GDM1 (cell line): ENCODE measurements at regions not wholly inside any gene's neighbourhood (a gene's known extent, or its start where the extent isn't known, plus 50 kb on each side); places are given as distances from the start of the nearest gene placed in this dataset.

Source experiments
- DNase-seq: peaks from one replicate; lab custom pipeline; 2025; lab: John Stamatoyannopoulos, UW

DNA sequence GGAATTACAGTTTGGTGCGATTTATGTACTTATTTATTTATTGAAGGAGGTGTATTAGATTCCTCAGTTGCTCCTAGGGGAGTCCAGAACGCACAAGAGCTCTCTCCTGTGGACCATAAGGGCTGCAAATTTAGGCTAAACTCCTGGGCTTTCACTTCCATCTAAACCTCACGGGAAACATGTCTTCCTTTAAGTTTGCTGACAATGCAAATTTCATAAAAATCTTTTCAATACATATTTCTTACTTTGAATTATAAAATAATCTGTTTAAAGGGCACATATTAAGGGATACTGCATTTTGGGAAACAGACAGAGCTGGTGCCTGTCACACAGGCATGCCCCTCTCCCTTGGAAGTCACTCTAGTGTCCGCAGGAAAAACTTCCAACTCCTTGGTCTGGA lies 438.0 kb upstream of the CPEB2 start:
- no peak for DNase-seq

DNA sequence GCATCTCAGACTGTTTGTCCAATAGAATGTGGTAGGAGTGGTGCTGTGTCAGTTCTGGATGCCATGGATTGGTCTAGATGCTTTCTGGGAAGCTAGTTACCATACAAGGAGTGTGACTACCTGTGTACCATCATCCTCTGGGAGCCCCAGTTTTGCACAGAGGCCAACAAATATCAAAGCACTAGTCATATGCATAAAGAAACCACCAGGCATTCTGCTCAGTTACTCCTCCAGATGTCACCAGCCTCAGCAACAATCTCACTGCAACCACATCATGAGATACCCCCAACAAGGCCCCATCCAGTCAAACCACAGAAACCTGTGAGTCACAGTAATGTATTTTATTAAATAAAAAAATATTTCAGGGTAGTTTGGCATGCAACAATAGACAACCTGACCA lies 435.8 kb upstream of the CPEB2 start:
- DNase-seq, result no peak

DNA sequence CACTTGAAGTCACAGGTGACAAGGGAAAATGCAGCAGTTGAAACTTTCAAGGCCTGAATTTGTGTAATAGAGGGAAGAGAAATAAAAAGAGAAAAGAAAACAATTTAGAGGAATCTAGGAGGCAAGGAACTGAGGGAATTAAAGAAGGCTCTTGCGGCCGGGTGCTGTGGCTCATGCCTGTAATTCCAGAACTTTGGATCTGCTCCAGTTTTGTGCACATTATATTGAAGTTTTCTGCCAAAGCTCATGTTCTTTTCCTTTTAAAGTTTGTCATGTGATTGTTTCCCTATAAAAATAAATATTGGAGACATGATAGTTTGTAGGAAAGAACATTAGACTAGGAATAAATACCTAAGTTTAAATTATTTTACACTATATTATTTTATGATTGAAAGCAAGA lies 433.9 kb upstream of the CPEB2 start:
- DNase-seq, result no peak

DNA sequence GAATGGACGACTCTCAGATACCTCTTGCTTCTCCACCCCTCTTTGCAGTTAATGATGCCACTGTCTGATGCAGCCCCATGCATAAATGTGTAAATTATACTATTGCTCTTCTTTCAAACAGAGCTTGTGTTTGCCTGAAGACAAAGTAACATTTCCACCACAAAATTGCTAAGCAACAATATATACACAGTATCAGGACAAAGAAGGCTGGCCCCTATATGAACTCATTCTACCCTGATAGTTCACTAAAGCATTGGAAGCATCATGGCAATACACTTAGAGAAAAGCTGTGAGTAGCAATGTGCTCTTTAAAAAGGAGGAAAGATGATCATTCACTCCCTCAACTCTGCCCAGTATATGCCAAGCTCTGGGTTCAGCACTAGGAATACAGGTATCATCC lies 427.0 kb upstream of the CPEB2 start:
- no peak for DNase-seq

DNA sequence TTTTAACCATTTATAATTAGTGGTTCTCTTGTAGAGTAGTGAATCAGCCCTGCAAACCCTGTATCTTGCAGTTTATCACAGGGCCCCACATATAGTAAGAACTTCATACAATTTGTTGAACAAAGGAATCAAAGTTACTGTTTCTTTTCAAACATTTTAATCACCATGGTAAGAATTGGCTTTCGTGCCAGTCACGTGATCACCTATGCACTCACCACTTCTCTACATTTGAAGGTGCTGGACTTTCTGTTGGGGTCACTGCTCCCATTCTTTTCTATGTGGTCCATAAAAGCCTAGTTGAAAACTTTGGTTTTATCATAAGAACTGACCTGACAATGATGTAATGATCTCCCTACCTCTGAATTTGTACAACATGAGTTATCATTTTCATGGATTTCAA lies 426.4 kb upstream of the CPEB2 start:
- no peak for DNase-seq

DNA sequence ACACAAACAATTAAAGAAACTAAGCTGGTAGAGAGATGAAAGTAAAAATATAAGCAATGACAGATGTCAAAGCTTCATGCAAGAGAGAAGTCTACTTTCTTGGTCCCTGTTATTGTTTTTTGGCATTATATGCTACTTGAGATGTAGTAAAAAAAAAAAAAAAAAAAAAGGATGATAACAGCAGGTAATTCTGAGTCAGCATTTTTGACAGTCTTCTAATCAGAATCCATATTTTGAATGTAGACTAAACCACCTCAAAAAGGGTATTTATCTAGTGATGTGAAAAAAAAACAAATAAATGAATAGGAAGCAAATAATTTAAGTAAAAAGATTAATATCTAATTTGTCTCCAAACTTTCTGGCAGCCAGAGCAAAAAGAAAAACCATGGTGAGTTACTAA lies 422.2 kb upstream of the CPEB2 start:
- DNase-seq, result no peak

DNA sequence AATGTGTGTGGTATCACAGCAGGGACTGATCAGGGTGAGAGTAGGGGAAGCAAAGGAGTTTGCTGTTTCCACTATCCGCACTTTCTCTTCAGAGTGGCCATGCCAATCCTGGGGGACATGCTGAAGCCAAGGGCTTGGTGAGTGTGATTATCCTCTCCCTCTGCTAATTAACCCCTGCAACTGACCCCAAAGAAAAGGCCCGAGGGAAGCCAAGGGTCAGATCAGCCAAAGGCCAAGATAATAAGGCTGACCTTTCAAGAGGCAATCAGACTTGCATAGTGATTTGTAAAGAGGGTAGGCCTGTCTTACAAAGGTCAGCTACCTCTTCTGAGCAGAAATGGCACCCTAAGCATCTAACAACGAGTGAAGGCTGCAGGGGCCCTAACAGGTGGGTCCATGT lies 420.5 kb upstream of the CPEB2 start:
- no peak for DNase-seq

DNA sequence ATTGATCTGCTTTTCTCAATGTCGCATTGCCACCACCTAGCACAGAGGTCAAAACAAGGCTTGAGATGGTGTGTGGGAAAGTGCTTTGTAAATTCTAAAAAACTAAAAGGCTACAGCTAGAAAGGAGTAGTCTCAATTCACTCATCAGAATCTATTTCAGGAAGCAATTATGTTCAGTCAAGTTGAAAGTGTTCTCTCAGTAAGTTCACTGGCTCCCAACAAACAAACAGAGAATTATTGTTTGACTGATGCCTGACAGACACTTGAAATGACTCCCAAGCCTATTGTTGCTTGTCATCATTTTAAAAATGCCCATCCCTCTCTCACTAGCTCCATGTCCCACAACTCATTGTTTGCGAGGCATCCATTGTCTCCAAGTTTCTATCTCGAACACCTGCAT lies 419.6 kb upstream of the CPEB2 start:
- no peak for DNase-seq

DNA sequence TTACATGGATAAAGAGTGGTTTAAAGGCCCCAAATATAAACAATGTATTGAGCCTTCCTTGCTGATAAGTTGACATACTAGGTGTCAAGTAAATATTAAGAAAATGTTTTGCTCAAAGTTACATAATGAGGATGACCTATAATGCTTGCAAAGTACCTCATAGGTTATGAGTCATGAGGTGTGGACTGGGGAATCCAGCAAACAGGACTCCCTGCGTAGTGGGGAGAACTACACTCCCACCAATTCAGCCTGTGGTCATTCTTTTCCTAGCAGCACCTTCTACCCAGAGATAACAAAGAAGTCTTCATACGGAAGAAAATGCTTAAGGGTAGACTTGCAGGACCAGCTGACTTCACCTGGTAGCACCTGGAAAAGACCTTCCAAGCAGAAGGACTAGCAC lies 418.9 kb upstream of the CPEB2 start:
- no peak for DNase-seq

DNA sequence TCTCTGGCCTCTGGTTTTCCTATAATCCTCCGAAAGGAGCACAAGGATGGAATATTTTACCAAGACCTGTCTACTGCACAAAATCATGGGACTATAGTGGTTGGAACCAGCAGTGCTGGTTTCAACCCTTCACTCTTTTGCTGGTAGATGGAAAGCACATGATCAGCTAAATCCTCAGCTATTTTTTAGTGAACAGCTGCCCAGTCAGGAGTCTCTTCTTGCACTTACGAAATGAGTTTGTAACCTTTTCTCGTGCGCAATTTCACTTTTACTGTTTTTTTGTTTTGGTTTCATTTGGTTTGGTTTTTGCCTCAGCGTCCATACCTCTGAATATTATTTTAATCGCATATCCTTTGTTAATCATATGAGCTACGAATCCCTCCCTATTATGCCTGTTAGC lies 418.5 kb upstream of the CPEB2 start:
- DNase-seq, result no peak

DNA sequence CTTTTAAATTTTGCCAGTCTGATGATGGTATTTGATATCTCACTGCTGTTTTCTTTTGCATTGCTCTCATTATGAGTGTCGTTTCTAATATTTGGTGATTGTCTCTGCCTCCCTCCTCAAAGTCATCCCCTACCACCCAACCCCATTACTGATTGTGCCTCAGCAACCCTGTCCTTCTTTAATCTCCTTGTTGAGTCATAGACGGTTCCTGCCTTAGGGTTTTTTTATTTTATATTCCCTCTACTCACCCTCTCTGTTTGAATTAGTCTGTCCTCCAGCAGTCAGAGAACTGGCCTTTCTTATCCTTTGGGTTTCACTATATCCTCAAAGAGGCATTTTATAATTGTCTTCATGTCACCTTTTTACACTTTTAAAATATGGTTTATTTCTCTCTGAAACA lies 409.3 kb upstream of the CPEB2 start:
- DNase-seq, result no peak

DNA sequence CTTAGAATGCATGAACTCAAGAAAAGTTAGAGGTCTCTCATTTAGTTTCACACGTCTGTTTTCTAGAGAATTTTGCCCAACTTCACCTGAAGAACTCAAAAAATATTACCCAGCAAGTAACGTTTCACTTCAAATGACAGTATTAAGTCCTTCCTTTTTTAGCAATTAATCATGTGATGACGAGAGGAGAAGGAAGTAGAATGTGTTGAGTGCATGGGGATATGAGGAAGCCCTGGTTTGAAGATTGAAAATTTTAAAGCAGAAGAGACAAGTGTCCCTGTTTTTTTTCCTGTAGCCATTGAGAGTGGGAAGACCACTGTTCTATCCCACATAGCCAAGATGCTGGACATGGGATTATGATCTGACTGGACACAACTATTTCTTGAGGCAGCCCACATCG lies 406.3 kb upstream of the CPEB2 start:
- DNase-seq, result no peak

DNA sequence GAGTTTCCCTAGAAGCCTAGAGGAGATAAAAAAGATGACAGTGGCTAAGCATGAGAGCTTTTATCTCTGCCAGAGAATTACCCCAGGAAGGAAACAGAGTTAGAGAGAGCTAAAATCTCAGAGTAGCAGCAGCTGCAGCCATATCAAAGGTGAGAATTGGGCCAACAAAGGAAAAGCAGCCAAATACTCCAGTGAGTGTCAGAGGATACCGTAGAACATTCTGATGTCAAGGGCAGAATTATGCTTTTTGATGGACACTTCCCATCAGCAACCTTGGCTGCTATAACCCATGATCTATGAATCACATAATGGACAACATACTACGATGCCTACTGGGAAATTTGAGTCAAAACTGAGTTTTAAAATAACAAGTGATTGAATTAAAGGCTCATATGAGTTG lies 405.8 kb upstream of the CPEB2 start:
- DNase-seq, result no peak

DNA sequence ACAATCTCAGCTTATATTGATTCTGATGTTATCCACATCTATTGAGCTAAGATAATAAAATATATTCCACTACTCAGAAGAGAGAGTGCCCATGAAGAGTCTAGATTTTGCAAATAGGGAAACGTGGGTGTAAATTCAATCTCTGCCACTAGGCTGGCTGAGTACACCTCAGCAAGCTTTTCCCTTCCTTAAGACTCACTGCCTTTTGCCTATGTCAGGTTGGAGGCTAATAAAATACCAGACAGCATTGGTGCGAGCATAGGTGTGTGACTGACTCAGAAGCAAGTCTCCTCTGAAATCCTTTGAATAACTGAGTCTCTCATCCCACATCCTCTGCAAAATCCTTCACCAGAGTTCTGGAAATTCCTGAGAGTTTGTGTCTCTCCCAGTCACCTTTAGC lies 405.4 kb upstream of the CPEB2 start:
- no peak for DNase-seq

DNA sequence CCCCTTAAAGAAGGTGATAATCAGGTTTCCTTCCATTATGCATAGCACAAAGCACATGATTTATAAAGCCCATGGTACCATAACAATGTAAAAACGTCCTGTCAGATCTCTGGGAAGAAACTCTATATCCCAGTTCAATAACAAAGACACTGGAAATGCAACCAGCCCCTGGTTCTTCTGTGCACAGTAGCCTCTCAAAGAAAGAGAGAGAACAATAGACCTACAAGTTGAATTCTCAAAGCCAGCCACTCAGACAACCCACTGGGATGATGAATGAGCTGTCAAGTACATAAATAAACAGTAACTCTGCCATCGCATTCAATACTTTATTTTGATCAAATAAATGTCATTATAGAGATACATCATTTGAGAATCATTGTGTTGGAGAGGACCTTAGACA lies 400.1 kb upstream of the CPEB2 start:
- DNase-seq, result no peak

DNA sequence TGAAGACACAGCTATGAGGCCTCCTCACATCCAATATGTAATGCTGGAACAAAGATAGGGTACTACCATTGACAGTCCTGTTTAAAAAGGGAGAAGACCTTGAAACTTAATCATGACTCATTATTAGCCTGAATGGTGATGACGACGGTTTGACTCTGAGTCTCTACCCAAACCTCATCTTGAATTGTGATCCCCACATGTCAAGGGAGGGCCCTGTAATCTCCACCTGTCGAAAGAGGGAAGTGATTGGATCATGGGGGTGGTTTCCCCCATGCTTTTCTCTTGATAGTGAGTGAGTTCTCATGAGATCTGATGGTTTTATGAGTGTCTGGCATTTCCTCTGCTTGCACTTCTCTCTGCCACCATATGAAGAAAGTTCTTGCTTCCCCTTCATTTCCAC lies 395.3 kb upstream of the CPEB2 start:
- DNase-seq, result no peak

DNA sequence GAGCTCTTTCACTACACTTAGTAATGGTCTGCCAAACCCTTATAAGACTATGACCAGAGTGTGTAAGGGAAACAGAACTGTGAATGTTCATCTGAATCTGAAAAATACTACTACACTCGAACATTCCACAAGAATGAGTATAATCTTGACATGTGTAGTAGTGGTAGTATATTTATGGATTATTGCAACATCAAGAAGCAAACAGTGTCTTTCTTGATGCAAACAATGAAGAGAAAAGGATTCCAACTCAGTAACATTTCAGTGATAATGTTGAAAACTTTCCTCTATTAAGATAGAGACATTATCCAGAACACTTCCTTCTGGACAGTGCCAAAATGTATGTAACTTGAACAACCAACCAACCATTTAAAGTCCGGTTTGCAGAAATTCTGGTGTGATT lies 394.7 kb upstream of the CPEB2 start:
- no peak for DNase-seq

DNA sequence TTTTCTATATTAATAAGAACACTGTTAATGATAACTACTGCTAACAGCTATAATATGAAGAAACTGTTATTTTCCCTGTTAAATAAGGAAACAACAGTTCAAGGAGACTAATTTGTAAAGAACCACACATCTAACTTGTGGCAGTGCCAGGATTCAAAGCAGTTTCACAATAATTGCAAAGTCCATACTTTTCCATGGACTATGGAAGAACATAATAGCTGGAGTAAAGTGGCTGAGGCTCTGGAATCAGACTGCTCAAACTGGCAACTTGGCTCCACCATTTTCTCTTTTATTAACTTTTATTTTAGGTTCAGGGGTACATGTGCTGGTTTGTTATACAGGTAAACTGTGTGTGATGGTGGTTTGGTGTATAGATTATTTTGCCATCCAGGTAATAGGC lies 393.7 kb upstream of the CPEB2 start:
- no peak for DNase-seq

DNA sequence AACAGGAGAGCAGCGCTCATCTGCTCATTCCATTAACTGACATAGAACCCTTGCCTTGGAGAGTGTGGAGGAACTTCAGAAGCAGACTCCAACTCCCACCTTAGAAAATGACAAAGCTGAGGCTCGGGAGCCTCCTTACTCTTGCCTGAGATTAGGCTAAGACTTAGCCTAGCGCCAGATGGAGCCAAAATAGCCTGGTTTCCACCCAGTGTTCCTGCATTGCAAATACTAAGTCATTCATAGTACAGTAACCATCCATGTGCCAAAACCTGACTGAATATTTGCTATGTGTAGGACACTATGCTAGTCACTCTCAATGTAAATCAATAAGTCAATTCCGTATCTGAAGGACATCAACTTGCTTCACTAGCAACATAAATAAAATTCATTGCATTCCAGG lies 387.4 kb upstream of the CPEB2 start:
- no peak for DNase-seq

DNA sequence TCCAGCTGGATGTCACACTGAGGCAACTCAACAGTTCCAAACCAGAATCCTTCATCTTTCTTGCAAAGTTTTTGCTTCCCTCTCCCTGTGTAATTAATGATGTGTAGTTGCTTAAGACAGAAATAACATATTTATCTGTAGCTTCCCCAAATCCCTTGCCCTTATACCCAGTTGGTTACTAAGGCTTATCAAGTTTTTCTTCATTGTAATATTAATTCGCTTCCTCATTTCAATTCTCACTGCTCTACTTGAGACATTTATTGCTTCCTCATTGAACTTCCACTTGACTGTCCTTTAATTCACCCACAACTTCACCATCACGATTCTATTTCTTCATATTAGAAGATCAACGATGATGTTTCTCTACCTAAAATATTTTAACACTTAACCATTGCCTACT lies 386.6 kb upstream of the CPEB2 start:
- DNase-seq, result no peak

DNA sequence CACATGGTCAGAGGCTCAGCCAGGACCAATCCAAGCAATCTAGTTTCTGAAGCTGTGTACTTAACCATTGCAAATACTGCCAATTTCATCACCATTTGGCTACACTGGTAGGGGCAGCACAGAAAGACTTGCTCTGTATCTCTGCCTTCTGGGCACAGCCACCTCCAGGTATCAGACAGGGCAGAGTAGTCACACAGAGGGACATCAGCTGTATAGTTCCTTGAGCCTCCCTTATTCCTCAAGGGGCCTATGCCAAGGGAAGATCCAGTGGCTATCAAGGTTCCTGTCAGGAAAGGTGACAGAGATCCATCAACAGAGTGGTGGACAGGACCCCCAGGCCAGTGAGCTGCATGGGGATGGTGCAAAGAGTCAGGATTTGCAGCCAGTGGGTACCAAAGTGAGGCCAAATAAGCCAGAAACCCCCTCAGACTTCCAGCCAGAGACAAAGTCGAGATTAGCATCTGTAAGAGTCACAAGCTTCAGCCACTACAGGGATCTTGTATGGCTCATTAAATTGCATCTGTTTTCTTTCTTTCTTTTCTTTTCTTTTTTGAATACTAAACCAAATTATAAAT lies 381.6 kb upstream of the CPEB2 start:
- DNase-seq, result no peak

DNA sequence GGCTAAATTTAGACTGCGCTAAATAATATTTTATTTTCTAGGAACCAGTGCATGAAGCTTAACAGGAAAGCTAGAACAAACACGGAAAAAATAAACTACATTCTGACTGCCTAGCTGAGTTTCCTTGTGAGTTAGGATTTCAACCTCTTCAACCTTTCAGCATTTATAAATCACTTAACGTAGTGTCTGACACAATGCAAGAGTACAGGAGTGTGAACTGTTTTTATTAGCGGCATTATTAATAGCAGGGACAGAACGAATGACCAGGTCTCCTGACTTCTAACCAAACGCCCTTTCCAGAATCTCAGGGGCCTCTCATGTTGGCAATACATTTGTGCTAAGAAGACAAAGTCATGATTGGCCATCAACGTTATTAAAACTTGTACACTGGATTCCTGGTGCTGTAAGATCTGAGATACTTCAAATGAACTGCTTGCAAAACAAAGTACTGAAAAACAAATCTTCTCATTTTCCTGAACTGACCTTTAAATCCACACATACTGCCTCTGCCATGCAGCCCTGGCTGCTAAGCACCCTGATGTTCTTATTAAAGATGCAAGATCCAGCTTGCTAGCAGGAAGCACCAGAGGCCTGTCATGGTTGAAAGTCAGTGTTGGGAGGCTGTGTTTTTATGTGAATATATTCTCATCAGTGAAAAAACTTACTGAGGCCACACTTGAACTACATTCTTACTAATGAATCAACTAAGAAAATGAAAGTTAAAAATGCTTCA lies 380.4 kb upstream of the CPEB2 start:
- no peak for DNase-seq

DNA sequence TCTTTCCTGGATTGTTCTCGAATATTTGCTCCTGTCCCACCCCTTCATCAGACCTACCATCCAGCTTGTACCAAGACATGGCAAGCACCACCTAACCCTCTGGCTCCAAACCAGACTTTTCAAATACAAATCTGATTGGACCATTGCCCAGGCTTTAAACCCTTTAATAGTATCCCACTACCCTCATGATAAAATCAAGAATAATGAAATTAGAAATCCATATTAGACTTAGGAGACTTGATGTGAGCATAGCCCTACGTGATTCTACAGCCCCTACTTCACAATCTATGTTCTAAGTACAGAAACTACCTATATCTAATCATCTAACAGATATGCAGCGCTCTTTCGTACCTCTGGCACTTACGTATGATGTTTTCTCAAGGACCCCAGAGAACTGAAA lies 375.2 kb upstream of the CPEB2 start:
- DNase-seq, result no peak

DNA sequence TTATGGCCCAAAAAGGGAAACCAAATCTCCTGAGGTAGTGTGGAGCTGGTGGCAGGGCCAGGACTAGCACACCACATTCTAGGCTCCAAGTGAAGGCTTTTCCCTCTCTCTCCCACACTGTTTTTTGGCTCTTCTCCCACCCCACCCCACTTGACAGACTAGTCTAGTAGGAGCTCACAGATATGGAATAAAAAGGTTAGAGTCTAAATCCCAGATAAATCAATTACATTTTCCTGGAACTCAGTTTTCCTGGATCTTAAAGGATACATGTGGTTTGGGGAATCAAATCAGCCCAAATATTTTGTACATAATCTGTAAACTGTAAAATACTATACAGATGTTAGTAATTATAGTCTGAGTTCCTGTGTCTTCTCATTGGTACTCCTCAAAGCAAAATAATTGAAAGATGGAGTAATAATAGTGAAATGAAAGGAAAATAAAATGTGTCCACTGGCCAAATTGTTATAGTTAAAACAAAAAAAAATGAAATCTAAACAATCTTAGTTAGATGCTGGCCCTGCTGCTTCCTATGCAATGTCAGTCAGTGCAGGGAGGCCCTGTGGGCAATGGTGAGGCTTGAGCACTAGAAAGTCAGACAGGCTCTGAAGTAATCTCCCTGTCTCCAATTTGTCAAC lies 370.4 kb upstream of the CPEB2 start:
- DNase-seq, result no peak
